ENCODE measurements at regions not wholly inside any gene's neighbourhood (a gene's known extent, or its start where the extent isn't known, plus 50 kb on each side); places are given as distances from the start of the nearest gene placed in this dataset.
A peak's percentile ranks its signal among the peaks of the same experiment; 100 is the strongest.

GRCh38 chr20:19113343-19113930 is 99.0 kb upstream of the SLC24A3 start:
- Histone ChIP-seq H3K27ac (ENCODE audit: insufficient read depth in 1 of 2, low read depth in 1 of 2, low read length in 2 of 2, poor library complexity in 1 of 2, severe bottlenecking in 2 of 2) (no peak overlapping the region), H3K9me3 (ENCODE audit: control extremely low read depth in 1 of 5, control insufficient read depth in 4 of 5, insufficient read depth in 2 of 5, low read depth in 1 of 5, low read length in 4 of 5) (no peaks in the 10 kb centered on the region), H3K36me3 (ENCODE audit: control insufficient read depth in 4 of 4, insufficient read depth in 4 of 4, low read length in 3 of 4) (no peaks in the 10 kb centered on the region), H3K27me3 (replicated peaks in 2 of 5; ENCODE audit: control insufficient read depth in 4 of 5, insufficient read depth in 5 of 5, low read length in 4 of 5) (no peaks in the 10 kb centered on the region), H3K4me1 (ENCODE audit: control extremely low read depth in 1 of 4, control insufficient read depth in 4 of 4, insufficient read depth in 4 of 4, low read length in 3 of 4) (peaks cover 0 to 3% (median 0%) of the 10 kb centered on the region in 4 experiments), H3K4me3 (ENCODE audit: control insufficient read depth in 1 of 7, extremely low read depth in 1 of 7, insufficient read depth in 4 of 7, low read depth in 2 of 7, low read length in 6 of 7) (no peak overlapping the region)
- ChIA-PET CTCF (interaction anchor here (1.5 kb wide), 1 partner anchor 12 kb away, joined by 3 read pairs; no protein-coding TSS in a partner anchor), POLR2A (no interaction called here)
- WGBS (ENCODE audit: insufficient coverage) = 73% methylated on average over 5 of the region's 5 CpGs
- DNase-seq = peak in 2 of 3 donors; percentile 26 to 51

- Histone ChIP-seq H3K36me3 (ENCODE audit: control insufficient read depth in 4 of 4, insufficient read depth in 4 of 4, low read length in 3 of 4) (no peaks in the 10 kb centered on the region), H3K27ac (ENCODE audit: insufficient read depth in 1 of 2, low read depth in 1 of 2, low read length in 2 of 2, poor library complexity in 1 of 2, severe bottlenecking in 2 of 2) (no peak overlapping the region), H3K9me3 (ENCODE audit: control extremely low read depth in 1 of 5, control insufficient read depth in 4 of 5, insufficient read depth in 2 of 5, low read depth in 1 of 5, low read length in 4 of 5) (no peaks in the 10 kb centered on the region), H3K27me3 (replicated peaks in 2 of 5; ENCODE audit: control insufficient read depth in 4 of 5, insufficient read depth in 5 of 5, low read length in 4 of 5) (no peaks in the 10 kb centered on the region), H3K4me3 (ENCODE audit: control insufficient read depth in 1 of 7, extremely low read depth in 1 of 7, insufficient read depth in 4 of 7, low read depth in 2 of 7, low read length in 6 of 7) (no peak overlapping the region), H3K4me1 (ENCODE audit: control extremely low read depth in 1 of 4, control insufficient read depth in 4 of 4, insufficient read depth in 4 of 4, low read length in 3 of 4) (peaks cover 0 to 3% (median 0%) of the 10 kb centered on the region in 4 experiments)
- POLR2A ChIA-PET = no interaction called here
- WGBS (ENCODE audit: insufficient coverage) = 96% methylated on average over 2 of the region's 2 CpGs
- peak in 1 of 3 donors; percentile 1 for DNase-seq
- CTCF ChIA-PET = interaction anchor here (1.5 kb wide), 1 partner anchor 11 kb away, joined by 3 read pairs; no protein-coding TSS in a partner anchor
Measured at GRCh38 chr20:19114410-19114809, 98.0 kb upstream of the SLC24A3 start.

GRCh38 chr20:19115581-19115980 is 96.9 kb upstream of the SLC24A3 start:
- Histone ChIP-seq H3K36me3 (ENCODE audit: control insufficient read depth in 4 of 4, insufficient read depth in 4 of 4, low read length in 3 of 4) (no peaks in the 10 kb centered on the region), H3K4me1 (ENCODE audit: control extremely low read depth in 1 of 4, control insufficient read depth in 4 of 4, insufficient read depth in 4 of 4, low read length in 3 of 4) (peaks cover 0 to 3% (median 0%) of the 10 kb centered on the region in 4 experiments), H3K9me3 (ENCODE audit: control extremely low read depth in 1 of 5, control insufficient read depth in 4 of 5, insufficient read depth in 2 of 5, low read depth in 1 of 5, low read length in 4 of 5) (no peaks in the 10 kb centered on the region), H3K4me3 (ENCODE audit: control insufficient read depth in 1 of 7, extremely low read depth in 1 of 7, insufficient read depth in 4 of 7, low read depth in 2 of 7, low read length in 6 of 7) (no peak overlapping the region), H3K27ac (ENCODE audit: insufficient read depth in 1 of 2, low read depth in 1 of 2, low read length in 2 of 2, poor library complexity in 1 of 2, severe bottlenecking in 2 of 2) (no peak overlapping the region), H3K27me3 (replicated peaks in 2 of 5; ENCODE audit: control insufficient read depth in 4 of 5, insufficient read depth in 5 of 5, low read length in 4 of 5) (no peaks in the 10 kb centered on the region)
- ChIA-PET CTCF (no interaction called here), POLR2A (no interaction called here)
- no peak for DNase-seq
- 97% methylated on average over 5 of the region's 6 CpGs for WGBS (ENCODE audit: insufficient coverage)

DNA sequence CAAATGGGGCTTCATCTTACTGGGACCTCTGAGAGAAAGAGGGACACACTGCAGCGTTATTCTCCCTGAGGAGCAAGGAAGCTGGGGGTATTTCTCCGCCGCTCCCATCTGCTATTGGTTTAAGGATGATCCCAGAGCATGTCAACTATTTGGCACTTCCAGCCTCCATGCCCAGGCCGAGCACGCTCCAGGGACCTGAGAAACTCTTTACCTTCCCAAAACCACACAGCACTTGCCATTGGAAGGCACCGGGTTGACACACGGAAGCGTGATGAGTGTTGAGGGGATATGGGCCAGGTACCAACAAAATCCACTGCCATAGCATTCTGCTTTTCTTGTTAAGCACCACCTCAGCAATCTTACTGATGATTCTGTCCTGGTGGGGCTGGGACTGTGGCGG is 92.4 kb upstream of the SLC24A3 start:
- Histone ChIP-seq H3K36me3 (ENCODE audit: control insufficient read depth in 4 of 4, insufficient read depth in 4 of 4, low read length in 3 of 4) (no peaks in the 10 kb centered on the region), H3K9me3 (ENCODE audit: control extremely low read depth in 1 of 5, control insufficient read depth in 4 of 5, insufficient read depth in 2 of 5, low read depth in 1 of 5, low read length in 4 of 5) (no peaks in the 10 kb centered on the region), H3K27me3 (replicated peaks in 2 of 5; ENCODE audit: control insufficient read depth in 4 of 5, insufficient read depth in 5 of 5, low read length in 4 of 5) (no peaks in the 10 kb centered on the region), H3K27ac (ENCODE audit: insufficient read depth in 1 of 2, low read depth in 1 of 2, low read length in 2 of 2, poor library complexity in 1 of 2, severe bottlenecking in 2 of 2) (no peak overlapping the region), H3K4me1 (ENCODE audit: control extremely low read depth in 1 of 4, control insufficient read depth in 4 of 4, insufficient read depth in 4 of 4, low read length in 3 of 4) (peaks cover 0 to 9% (median 0%) of the 10 kb centered on the region in 4 experiments), H3K4me3 (ENCODE audit: control insufficient read depth in 1 of 7, extremely low read depth in 1 of 7, insufficient read depth in 4 of 7, low read depth in 2 of 7, low read length in 6 of 7) (no peak overlapping the region)
- ChIA-PET POLR2A (no interaction called here), CTCF (no interaction called here)
- 97% methylated on average over 3 of the region's 9 CpGs for WGBS (ENCODE audit: insufficient coverage)
- no peak for DNase-seq

DNA sequence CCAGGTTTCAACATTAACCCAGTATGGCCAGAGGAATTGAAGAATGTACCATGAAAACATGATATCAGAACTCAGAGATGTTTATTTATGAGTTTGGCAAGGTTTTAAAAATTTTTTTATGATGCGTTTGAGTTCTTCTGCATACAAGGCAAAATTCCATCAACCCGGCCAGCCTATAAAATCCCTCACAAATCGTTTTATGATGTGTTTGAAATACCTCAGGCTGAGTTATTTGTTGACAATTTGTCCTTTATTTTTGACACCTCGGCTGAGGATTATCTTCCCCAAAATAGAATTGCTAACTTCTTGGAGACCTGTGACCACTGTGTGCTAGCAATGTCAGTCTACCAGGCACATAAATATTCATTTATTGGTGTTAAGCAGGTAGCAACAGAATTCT is 91.9 kb upstream of the SLC24A3 start:
- H3K4me3 ChIP-seq (ENCODE audit: control insufficient read depth in 1 of 7, extremely low read depth in 1 of 7, insufficient read depth in 4 of 7, low read depth in 2 of 7, low read length in 6 of 7) = no peak overlapping the region
- no peaks in the 10 kb centered on the region for H3K36me3 ChIP-seq (ENCODE audit: control insufficient read depth in 4 of 4, insufficient read depth in 4 of 4, low read length in 3 of 4)
- ChIA-PET CTCF (no interaction called here), POLR2A (no interaction called here)
- H3K9me3 ChIP-seq (ENCODE audit: control extremely low read depth in 1 of 5, control insufficient read depth in 4 of 5, insufficient read depth in 2 of 5, low read depth in 1 of 5, low read length in 4 of 5) = no peaks in the 10 kb centered on the region
- peaks cover 0 to 9% (median 0%) of the 10 kb centered on the region in 4 experiments for H3K4me1 ChIP-seq (ENCODE audit: control extremely low read depth in 1 of 4, control insufficient read depth in 4 of 4, insufficient read depth in 4 of 4, low read length in 3 of 4)
- H3K27me3 ChIP-seq (replicated peaks in 2 of 5; ENCODE audit: control insufficient read depth in 4 of 5, insufficient read depth in 5 of 5, low read length in 4 of 5) = no peaks in the 10 kb centered on the region
- 90% methylated on average over 2 of the region's 4 CpGs for WGBS (ENCODE audit: insufficient coverage)
- DNase-seq = no peak
- H3K27ac ChIP-seq (ENCODE audit: insufficient read depth in 1 of 2, low read depth in 1 of 2, low read length in 2 of 2, poor library complexity in 1 of 2, severe bottlenecking in 2 of 2) = no peak overlapping the region

- Histone ChIP-seq H3K9me3 (ENCODE audit: control extremely low read depth in 1 of 5, control insufficient read depth in 4 of 5, insufficient read depth in 2 of 5, low read depth in 1 of 5, low read length in 4 of 5) (no peaks in the 10 kb centered on the region), H3K27ac (ENCODE audit: insufficient read depth in 1 of 2, low read depth in 1 of 2, low read length in 2 of 2, poor library complexity in 1 of 2, severe bottlenecking in 2 of 2) (no peak overlapping the region), H3K27me3 (replicated peaks in 2 of 5; ENCODE audit: control insufficient read depth in 4 of 5, insufficient read depth in 5 of 5, low read length in 4 of 5) (no peaks in the 10 kb centered on the region), H3K36me3 (ENCODE audit: control insufficient read depth in 4 of 4, insufficient read depth in 4 of 4, low read length in 3 of 4) (no peaks in the 10 kb centered on the region), H3K4me1 (ENCODE audit: control extremely low read depth in 1 of 4, control insufficient read depth in 4 of 4, insufficient read depth in 4 of 4, low read length in 3 of 4) (peaks cover 0 to 9% (median 0%) of the 10 kb centered on the region in 4 experiments), H3K4me3 (ENCODE audit: control insufficient read depth in 1 of 7, extremely low read depth in 1 of 7, insufficient read depth in 4 of 7, low read depth in 2 of 7, low read length in 6 of 7) (no peak overlapping the region)
- ChIA-PET CTCF (no interaction called here), POLR2A (no interaction called here)
- DNase-seq = peak in 2 of 3 donors; percentile 4 to 8
- WGBS (ENCODE audit: insufficient coverage) = 46% methylated on average over 2 of the region's 3 CpGs
Measured at GRCh38 chr20:19121463-19121862, 91.0 kb upstream of the SLC24A3 start.

GRCh38 chr20:19121916-19122315 is 90.5 kb upstream of the SLC24A3 start:
- H3K4me1 ChIP-seq (ENCODE audit: control extremely low read depth in 1 of 4, control insufficient read depth in 4 of 4, insufficient read depth in 4 of 4, low read length in 3 of 4) = peaks cover 0 to 9% (median 0%) of the 10 kb centered on the region in 4 experiments
- ChIA-PET CTCF (no interaction called here), POLR2A (no interaction called here)
- H3K36me3 ChIP-seq (ENCODE audit: control insufficient read depth in 4 of 4, insufficient read depth in 4 of 4, low read length in 3 of 4) = no peaks in the 10 kb centered on the region
- DNase-seq = no peak
- no peaks in the 10 kb centered on the region for H3K27me3 ChIP-seq (replicated peaks in 2 of 5; ENCODE audit: control insufficient read depth in 4 of 5, insufficient read depth in 5 of 5, low read length in 4 of 5)
- H3K4me3 ChIP-seq (ENCODE audit: control insufficient read depth in 1 of 7, extremely low read depth in 1 of 7, insufficient read depth in 4 of 7, low read depth in 2 of 7, low read length in 6 of 7) = no peak overlapping the region
- H3K9me3 ChIP-seq (ENCODE audit: control extremely low read depth in 1 of 5, control insufficient read depth in 4 of 5, insufficient read depth in 2 of 5, low read depth in 1 of 5, low read length in 4 of 5) = no peaks in the 10 kb centered on the region
- no peak overlapping the region for H3K27ac ChIP-seq (ENCODE audit: insufficient read depth in 1 of 2, low read depth in 1 of 2, low read length in 2 of 2, poor library complexity in 1 of 2, severe bottlenecking in 2 of 2)

Data from common myeloid progenitor, CD34-positive (primary cell).